HCEC 1CT (cell line): ENCODE measurements at regions not wholly inside any gene's neighbourhood (a gene's known extent, or its start where the extent isn't known, plus 50 kb on each side); places are given as distances from the start of the nearest gene placed in this dataset.

ENCODE experiments used
- DNase-seq: peaks from one replicate; pipeline ENCODE4 v3.0.0-alpha.2; 2017

DNA sequence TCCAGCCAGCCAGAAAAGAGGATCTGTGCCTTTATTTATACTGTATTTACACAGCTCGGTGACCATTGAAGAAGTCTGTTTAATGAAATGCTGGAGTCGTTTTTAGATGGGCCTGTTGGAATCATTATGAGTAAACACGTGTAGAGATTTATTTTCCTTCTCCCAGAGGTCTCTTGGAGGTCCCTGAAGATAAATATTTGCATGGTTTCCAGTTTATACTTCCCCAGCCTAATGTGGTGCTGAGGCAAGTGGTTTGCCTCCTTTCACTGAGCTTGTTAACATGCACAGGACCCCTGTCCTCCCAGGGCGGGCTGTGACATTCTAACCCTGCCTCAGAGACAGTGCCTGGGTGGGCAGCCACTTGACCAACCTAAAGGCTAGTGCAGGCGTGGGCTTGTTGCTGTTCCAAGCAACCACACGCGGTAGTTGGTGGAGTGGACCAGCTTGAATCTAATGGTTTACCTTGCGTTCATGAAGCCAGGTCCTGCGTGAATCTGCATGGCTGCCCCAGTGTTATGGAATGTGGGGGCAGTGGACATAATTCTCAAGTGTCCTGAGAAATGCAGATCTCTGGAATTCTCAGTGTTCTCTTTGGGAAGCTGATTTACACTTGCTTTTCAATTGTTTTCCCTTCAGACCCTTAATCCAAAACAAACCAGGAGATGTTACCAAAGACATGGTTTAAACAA lies 130.2 kb upstream of the DLX2 start:
- DNase-seq, result no peak

DNA sequence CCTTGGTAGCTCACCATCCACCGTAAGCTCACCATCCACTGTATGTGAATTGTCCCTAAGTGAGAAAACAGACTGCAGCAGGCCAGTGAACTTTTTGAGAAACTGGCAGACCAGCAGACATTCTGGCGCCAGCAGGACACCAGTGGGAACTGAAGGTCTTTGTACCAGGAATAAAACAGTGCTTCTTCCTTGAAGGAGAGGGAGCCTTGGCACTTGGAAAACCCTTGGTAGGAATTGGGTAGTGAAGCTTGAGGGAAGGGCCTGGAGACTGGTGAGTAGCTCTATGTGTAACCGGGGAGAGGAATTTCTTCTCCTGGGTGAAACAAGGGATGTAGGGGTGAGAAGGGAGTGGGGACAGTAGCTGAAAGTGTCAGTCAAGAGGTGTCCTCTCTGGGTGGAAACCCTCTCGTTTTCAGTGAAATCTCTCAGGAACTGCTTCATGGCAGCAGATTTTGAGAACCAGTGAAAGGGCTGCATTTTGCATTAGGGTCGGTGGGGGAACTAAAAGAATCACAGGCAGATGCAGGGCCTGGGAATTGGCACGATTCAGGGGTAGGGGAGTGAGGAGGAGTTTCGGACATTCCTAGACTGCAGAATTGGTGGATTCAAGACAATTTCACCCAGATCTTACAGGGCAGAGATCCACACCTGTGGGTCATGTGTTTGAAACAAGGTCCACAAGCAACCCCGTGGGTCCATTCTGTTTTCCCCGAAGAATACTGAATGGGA lies 131.5 kb upstream of the DLX2 start:
- no peak for DNase-seq

DNA sequence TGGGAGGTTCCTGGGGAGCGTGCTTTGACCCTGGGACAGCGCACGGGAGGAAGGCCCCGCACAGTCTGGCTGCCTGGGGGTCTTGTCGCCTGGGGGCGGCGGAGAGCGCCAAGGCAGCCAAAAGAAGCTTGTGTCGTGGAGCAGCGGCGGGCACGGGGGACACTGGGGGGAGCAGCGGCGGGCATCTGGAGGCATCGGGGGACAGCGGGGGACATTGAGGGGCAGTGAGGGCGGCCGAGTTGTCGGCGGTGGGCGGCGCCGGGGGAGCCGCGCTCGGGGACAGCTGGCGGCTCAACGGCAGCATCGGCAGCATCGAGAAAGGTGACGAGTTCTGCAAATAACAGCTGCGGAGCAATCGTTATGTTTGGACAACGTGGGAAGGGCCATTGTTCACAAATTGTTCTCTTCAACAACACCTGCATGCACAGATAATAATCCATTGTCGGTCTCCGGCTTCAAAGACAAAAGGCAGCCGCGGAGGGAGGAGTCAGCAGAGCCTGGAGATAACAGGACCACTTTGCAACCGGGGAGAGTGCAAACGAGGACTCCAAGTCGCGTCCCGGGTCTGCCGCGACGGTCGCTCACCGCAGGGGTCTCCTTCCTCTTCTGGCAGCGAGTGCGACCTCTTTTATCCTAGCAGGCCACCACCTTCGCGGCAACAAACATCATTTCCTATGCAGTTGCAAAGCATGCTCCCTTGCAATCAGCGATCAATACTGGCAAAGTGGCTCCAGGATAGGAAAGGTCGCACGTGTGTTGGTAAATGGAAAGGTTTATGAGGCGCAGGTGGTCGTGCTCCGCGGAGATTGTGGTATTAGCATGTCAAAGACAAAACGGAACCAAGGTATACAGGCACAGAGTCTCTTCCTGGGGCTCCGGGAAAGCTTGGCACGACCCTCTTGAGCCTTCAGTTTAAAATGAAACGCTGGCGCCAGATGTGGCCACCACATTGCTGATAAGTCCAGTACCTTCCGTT lies 132.3 kb upstream of the DLX2 start:
- DNase-seq, result no peak

DNA sequence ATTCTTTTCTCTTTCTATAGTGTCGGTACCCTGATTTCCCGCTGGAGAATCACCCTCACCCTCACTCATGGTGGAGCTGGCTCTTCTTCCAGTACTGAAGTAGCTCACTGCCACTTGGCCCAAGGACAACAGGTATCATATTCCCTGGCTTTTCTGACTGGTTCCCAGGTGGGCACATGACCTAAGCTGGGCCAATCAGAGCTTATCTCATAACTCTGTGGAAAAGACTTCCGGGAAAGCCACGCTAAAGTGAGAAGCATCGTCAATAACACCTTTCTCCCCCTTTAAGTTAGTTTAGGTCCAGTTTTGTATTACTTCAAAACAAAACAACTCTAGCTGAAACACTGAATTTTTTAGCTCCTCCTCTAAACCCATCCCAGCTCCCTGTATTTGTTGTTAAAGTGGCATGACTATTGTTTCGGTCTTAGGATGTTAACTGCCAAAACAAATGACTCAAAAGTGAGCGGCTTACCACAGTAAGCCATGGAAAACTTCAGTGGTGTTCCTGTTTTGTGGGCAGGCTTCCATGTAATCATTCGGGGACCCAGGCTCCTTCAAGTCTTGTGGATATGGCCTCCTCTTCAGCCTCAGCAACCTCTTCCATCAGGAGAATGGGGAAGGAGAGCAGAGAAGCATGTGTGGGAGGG lies 137.4 kb upstream of the DLX2 start:
- DNase-seq, result peak; percentile 58

DNA sequence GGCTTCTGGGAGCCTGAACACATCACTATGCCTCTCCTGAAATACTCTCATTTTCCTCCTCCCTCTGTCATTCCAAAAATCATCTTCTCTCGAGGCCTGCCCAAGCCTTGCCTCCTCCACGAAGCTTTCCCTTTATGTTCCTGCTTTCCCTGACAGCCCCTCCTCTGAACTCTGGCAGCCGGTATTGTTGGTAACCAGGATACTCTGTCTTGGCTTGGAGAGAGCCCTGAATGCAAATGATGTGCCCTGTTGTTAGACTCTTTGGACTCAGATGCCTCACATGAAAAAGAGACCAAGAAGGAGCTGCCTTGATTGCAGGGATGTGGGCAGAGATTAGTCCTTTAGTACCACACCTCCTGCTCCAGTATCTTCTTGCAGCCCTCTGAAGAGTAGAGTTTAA lies 138.5 kb upstream of the DLX2 start:
- no peak for DNase-seq

DNA sequence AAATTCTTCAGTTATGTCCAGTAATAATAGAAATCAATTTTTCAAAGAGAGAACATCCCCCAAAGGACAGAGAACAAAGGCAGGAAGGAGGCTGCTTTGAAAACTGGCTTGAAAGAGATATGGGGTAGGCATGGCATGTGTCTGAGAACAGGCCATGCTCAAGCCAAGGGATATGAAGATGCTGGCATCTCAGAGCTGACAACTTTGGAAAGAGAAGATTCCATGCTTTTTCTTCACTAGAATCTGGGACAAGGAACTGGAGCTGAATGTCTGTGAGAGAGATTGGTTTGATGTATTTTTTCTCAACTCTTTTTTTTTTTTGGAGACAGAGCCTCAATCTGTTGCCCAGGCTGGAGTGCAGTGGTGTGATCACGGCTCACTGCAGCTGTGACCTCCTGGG lies 139.8 kb upstream of the DLX2 start:
- DNase-seq, result no peak

DNA sequence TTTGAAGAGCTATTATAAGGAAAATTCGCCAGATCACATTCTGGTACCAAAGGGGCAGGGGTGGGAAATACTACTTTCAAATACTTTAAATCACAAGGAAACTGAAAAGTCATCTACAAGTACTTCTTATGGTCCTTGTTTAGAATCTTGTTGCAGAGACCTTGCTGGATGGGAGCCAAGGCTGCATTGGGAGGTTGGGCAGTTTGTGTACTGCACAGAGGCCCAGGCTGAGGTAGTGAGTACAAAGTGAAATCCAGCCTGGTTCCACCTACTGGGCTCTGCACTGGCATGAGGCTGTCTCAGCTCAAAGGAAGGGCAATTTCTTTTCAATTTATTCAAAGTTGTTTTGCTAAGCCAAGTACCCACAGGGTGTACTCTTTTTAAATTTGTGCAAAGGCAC lies 140.3 kb upstream of the DLX2 start:
- DNase-seq, result no peak

DNA sequence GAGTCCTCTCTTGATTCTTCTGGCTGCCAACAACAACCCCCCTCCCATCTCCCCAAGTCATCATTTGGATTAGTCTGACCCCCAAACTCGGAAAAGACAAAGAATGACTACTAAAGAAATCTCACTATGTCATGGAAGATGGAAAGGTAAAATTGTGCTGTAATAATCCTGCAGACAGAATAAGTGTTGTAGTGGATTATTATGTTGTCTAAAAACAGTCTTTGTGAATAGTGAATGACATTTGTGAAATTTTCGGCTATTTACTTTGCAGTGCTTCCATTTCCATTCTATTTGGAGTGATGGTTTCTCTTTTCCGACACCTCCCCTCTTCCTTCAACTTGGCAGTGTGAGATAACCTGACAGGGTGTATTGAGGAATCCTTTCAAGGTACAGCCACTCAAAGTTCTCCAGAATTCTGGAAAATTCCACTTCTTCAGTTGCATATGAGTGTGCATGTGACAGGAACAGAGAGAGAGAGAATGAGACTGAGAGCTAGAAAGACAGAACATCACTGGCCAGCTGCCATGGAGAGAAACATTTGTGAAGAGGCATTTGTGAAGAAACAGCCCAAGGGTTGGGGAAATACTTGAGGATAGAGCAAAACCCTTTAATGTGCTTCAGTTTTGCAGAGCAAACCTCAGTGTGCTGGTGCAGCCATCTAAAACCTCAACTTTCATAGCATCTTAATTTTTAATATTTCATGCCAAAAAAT lies 141.9 kb upstream of the DLX2 start:
- no peak for DNase-seq

DNA sequence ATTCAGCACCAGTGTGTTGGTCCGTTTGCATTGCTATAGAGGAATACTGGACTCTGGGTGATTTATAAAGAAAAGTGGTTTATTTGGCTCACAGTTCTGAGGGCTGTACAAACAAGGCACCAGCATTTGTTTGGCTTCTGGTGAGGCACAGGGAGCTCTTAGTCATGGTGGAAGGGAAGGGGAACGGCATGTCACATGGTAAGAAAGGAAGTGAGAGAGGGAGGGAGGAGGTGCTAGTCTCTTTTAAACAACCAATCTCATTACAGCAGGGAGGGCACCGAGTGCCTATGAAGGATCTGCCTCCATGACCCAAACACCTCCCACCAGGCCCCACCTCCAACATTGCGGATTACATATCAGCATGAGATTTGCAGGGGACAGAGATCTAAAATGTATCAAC lies 143.9 kb upstream of the DLX2 start:
- peak; percentile 80 for DNase-seq

DNA sequence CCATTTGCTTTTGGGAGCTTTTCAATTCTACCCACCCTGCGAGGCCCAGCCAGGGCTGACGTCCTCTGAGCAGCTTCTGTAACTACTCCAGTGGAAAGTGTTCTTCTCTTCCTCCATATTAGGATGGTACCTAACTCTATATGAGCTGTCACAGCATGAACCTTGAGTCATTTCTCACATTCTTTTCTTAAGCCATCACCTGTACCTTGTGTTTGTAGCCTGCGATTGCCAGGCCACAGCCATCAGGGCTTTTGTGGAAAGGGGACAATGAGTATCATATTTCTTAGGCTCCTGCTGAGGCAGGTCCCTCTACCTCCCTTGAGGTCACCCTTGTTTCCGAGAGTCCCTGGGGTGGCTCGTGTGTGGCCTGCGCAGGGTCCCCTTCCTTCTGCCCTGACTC lies 144.5 kb upstream of the DLX2 start:
- no peak for DNase-seq

DNA sequence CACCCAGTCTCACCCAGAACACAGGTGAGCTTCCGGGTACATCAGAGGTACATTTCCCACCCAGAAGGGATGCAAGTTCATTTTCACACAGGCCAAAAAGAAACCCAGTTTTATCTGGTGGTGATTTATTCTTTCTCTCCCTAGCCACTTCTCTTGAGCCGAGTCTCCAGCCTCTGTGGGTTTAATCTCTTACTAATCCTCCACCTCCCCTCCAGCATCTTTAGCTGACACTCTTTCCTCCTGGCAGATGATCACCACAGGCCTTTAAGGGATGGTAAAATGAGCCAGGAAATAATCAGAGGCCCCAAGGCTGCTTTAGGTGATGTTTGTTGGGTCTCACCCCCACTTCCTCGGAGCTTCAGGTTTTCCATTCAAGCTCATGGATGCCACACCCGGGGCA lies 145.7 kb upstream of the DLX2 start:
- DNase-seq, result no peak

DNA sequence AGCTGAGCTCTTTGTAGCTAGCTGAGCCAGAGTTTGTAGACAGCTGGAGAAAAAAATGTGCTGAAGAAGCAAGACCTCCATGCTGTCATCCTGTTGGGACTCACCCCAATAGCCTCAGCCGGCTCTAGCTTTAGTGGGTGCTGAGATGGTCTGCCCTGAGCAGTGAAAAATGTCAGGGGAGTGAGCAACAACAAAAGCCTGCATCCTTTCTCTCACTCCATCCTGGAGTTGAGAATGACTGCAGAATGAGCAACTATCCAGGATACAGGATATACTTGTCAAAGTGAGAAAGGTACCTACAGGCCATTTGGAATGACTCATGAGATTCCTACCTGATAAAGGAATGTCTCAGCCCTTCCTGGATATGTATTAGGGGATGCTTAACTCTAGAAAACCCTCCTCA lies 146.1 kb upstream of the DLX2 start:
- peak; percentile 63 for DNase-seq

DNA sequence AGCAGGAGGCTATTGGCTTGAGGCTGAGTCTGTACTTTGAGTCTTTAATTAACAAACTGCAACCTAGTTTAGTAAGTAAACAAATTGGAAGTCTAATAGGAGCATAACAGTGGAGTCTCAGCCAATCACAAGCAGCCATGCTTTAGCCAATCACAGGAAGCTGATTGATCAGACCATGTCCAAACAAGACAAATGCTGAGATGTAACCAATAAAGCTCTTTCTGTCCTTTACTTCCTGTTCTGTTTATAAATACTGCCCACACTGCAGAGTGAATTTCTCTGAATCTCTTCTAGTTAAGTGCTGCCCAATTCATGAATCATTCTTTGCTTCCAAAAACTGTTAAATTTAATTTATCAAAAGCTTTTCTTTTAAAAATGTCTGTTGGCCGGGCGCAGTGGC lies 146.6 kb upstream of the DLX2 start:
- DNase-seq, result peak; percentile 83

DNA sequence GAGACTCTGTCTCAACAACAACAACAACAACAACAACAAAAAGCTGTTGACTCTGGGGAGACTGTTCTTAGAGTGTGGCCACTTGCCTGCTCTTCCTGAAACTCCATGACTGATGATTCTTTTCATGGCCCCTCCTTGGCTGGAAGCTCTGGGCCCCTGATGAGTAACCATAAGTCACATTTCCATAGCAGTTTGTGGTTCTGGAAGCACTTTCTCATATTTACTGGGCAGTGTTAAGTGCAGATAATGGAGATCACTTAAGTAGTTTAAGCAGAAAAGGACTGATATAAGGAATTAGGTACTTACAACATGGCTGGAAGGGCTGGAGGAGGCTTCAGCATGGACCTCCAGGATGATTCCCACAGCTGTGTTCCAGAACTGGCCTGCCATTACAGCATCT lies 147.3 kb upstream of the DLX2 start:
- DNase-seq, result peak; percentile 90

DNA sequence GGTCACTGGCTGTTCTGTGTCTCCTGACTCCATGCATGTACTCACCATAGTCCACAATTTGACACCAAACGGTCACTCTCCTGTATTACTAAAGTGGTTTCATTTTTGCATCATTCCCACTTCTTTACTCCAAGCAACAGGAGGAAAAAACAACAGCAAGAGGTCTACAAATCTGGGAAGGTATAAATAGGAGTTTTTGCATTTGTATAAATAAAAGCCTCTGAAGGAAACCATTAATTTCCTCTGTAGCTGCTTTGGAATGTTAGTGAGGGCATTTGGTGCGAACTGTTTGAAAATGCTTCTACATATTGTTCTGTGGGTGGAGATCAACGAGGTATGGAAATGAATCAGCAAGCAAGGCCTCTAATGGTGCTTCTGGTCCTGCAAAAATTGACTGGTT lies 148.5 kb upstream of the DLX2 start:
- peak; percentile 66 for DNase-seq

DNA sequence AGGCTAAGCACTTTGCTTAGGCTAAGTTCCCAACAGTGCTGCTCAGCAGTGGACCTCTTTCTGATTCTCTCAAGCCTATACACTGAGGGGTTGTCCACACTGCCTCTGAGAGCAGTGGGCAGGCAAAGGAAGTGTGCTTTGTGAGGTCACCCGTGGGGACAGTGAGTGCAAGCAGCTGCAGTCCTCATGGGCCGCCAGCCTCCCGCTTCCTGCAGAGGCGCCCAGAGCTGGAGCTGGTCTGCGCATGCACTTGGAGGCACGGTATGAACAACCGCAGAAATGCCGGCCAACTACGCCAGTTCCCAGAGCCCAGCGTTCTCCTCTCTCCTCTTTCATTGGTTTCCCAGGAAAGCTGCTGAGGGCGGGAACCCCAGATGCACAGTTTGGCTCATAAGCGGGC lies 149.5 kb upstream of the DLX2 start:
- DNase-seq, result no peak

DNA sequence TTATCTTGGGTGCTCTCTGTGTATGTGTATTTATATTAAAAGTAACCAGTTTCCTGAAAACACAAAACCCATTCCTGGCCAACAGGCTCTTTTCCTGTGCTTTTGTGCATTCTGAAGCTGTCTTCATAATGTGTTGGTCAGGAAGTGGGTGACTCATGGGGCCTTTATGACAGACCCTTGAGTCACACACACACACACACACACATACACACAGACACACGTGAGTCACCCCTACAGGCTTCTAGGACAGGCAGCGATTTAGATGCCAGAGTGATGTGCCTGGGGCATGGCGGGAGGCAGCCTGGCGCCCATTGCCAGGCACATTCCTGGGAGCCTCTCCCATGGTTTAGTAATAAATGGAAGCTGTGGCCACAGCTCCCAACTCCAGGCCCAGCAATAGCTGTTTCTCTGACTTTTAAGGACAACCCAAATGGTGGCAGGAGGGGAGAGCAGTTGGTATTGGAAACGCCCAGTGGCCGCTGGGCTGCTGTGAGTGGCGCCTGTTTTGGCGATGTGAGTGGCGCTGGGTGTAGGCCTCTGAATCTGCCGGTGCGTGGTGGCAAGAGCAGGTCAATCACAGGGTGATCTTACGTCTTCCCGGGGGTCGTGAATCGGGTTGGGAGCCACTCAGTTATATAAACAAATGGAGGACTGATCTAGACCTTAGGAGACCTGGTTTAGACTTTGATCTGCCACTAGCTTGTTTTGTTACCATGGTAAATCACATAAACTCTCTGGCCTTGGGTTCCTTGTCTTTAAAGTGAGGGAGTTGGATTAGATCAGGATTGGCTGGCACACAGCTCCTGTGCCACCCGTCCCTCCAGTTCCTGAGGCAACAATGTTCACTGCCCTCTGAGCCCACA lies 150.7 kb upstream of the DLX2 start:
- DNase-seq, result peak; percentile 99

DNA sequence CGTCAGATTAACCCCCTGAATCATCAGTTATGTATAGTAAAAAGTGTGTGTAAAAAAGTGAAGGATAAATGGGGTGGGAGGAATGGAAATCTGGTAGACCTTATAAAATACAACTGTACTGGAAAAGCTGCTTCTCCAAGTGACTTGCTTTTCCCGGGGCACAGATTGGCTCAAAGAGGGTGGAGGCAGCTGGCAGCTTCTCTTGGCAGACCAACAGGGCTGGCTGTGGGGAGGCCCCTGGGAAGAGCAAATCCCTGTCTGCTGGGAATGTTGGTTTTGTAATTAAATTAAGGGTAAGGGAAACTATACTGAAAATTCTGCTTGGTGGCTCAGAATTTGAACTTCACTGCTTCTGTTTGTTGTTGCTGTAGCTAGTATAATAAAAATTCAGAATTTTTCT lies 154.2 kb upstream of the DLX2 start:
- DNase-seq, result no peak

DNA sequence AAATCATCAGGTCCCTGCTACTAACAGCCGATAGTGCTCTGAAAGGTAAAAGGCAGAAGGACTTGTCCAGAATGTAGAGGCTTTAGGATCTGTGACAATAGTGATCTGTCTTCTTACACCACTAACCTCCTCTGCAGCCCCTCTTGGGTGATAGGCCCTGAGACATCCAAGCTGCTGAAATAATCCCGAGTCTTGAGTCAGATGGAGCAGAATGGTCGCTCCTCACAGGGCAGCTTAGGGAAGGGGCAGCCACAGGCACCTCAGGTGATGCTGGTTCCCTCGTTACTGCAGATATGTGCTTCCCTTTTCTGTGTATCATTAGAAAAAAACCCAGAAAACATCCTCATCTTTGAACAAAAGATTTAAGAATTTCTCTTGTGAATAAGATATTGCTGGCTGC lies 157.1 kb upstream of the DLX2 start:
- DNase-seq, result no peak

DNA sequence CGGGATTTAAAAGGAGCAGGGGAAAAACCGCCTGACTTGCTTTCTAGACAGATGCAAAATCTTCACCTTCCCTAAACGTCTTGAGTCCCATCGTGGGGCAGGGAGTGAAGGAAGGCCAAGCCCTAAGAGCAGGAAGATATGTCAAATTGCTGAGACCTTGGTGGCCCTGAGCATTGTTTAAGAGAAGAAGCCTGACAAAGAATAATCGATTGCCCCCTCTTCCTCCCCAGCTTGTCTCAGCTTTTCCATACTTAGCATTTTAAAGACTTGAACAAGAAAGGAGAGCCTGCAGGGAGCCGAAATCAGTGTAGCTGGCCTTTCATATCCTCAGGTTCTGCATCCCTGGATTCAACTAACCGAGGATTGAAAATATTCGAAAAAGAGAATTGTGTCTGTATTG lies 157.6 kb upstream of the DLX2 start:
- DNase-seq, result no peak

DNA sequence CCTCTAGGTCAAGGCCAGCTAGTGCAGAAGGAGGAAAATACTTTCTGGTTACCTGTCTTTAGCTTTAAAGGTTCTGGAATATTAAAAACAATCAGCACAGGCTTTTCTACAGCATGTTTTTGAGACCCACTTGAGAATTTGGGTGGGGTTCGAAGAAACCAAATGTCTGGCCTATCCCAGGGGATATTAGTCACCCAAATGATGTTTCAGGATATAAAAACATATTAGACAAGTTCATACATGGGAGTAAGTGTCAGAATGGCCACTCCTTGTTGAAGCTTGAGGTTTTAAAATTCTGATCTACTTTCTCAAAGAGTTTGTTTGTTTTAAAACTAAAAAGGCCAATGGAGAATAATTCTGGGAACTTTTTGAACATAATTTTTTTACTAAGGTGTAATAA lies 158.6 kb upstream of the DLX2 start:
- no peak for DNase-seq

DNA sequence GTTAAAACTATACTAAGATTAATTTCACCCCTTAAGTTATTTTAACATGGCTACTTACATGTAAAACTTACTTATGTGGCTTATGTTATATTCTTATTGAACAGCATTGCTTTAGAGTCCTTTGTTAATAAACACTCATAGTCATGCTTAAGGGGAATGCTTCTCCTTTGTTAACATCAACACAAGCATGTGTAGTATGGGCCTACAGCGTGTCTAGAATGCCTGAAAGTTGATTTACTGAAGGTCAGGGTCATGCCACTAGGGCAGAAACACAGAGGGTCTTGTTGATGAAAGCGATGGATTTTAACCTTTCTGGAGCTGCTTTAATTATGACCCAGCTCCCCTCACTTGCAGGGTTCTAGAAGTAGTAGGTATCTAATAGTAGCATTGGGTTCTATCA lies 159.8 kb upstream of the DLX2 start:
- DNase-seq, result no peak
